Adipocyte (in vitro differentiated cells): ENCODE measurements at regions not wholly inside any gene's neighbourhood (a gene's known extent, or its start where the extent isn't known, plus 50 kb on each side); places are given as distances from the start of the nearest gene placed in this dataset.

ENCODE experiments used
- DNase-seq: peaks from one replicate; pipeline ENCODE4 v3.0.0-alpha.2; 2015; ENCODE audit warnings: low read depth
- H3K27me3 ChIP-seq: replicated peaks from 2 replicates; pipeline ENCODE4 v1.7.0; 2013; ENCODE audit warnings: mild to moderate bottlenecking, low read length, moderate library complexity; ENCODE audit not compliant: control insufficient read depth, insufficient read depth
- H3K36me3 ChIP-seq: 2 replicates; pipeline ENCODE4 v1.7.0; 2013; ENCODE audit warnings: low read length, mild to moderate bottlenecking, moderate library complexity; ENCODE audit not compliant: control insufficient read depth, insufficient read depth, severe bottlenecking
- H3K4me1 ChIP-seq: 2 replicates; pipeline ENCODE4 v1.7.0; 2013; ENCODE audit warnings: mild to moderate bottlenecking, low read length, moderate library complexity; ENCODE audit not compliant: control insufficient read depth, insufficient read depth
- H3K4me3 ChIP-seq: 2 replicates; pipeline ENCODE4 v1.7.0; 2013; ENCODE audit warnings: mild to moderate bottlenecking, low read length, moderate library complexity
- H3K9ac ChIP-seq: 2 replicates; pipeline ENCODE4 v1.7.0; 2013; ENCODE audit warnings: mild to moderate bottlenecking, low read length, moderate library complexity
- H3K9me3 ChIP-seq: 2 replicates; pipeline ENCODE4 v1.7.0; 2013; ENCODE audit warnings: mild to moderate bottlenecking, low read length, moderate library complexity; ENCODE audit not compliant: control insufficient read depth

GRCh38 chr15:39124155-39124552 lies 456.7 kb upstream of the THBS1 start:
- H3K9me3 ChIP-seq: peaks cover 4% of the 10 kb centered on the region
- no peak for DNase-seq
- peak overlapping the region; percentile 8 for H3K9ac ChIP-seq
- H3K27me3 ChIP-seq: no peaks in the 10 kb centered on the region
- H3K4me1 ChIP-seq: peaks cover 43% of the 10 kb centered on the region
- peak overlapping the region; percentile 1 for H3K4me3 ChIP-seq
- H3K36me3 ChIP-seq: no peaks in the 10 kb centered on the region

DNA sequence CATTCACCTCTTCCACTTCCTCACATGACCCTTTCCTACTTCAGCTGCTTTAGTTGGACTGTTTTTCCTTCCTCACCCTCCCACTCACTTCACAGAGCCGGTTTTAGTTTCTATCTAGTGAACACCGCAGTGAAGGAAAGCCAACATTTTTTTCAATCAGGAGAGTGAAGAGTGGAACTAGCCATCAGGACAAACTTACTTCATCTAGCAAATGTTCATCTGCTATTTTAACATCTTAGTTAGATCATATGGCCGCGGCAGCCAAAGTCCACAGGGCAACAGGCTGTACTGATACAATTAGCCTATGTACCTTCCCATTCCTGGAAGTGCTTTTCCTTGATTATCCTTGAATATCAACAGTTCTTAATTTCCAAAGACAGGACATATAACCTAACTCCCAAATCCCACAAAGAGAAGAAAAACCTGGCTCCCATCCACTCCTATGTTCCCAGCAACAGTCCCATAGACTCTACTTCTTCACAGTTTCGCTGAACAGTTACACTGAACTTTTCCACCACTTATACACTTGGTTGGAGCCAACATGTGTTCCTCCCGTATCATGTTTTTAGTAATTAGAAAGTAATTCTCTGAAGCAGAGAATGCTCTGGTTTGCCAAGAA lies 456.2 kb upstream of the THBS1 start:
- peaks cover 46% of the 10 kb centered on the region for H3K4me1 ChIP-seq
- no peaks in the 10 kb centered on the region for H3K36me3 ChIP-seq
- peaks cover 4% of the 10 kb centered on the region for H3K9me3 ChIP-seq
- no peak for DNase-seq
- H3K4me3 ChIP-seq: peak overlapping the region; percentile 1
- H3K9ac ChIP-seq: peak overlapping the region; percentile 8
- no peaks in the 10 kb centered on the region for H3K27me3 ChIP-seq

- Histone ChIP-seq H3K4me1 (peaks cover 51% of the 10 kb centered on the region), H3K36me3 (no peaks in the 10 kb centered on the region), H3K27me3 (no peaks in the 10 kb centered on the region), H3K4me3 (no peak overlapping the region), H3K9ac (peak overlapping the region; percentile 8), H3K9me3 (peaks cover 4% of the 10 kb centered on the region)
- DNase-seq: no peak
Measured at GRCh38 chr15:39125226-39125625, 455.7 kb upstream of the THBS1 start.

- Histone ChIP-seq H3K36me3 (no peaks in the 10 kb centered on the region), H3K9me3 (peaks cover 4% of the 10 kb centered on the region), H3K9ac (no peak overlapping the region), H3K4me3 (no peak overlapping the region), H3K27me3 (no peaks in the 10 kb centered on the region), H3K4me1 (peaks cover 57% of the 10 kb centered on the region)
- no peak for DNase-seq
Measured at GRCh38 chr15:39125904-39126303, 455.0 kb upstream of the THBS1 start.

- peak; percentile 52 for DNase-seq
- Histone ChIP-seq H3K9me3 (no peaks in the 10 kb centered on the region), H3K9ac (peak overlapping the region; percentile 84), H3K4me1 (peaks cover 71% of the 10 kb centered on the region), H3K4me3 (no peak overlapping the region), H3K27me3 (no peaks in the 10 kb centered on the region), H3K36me3 (no peaks in the 10 kb centered on the region)
Measured at GRCh38 chr15:39127151-39127790, 453.6 kb upstream of the THBS1 start.

DNA sequence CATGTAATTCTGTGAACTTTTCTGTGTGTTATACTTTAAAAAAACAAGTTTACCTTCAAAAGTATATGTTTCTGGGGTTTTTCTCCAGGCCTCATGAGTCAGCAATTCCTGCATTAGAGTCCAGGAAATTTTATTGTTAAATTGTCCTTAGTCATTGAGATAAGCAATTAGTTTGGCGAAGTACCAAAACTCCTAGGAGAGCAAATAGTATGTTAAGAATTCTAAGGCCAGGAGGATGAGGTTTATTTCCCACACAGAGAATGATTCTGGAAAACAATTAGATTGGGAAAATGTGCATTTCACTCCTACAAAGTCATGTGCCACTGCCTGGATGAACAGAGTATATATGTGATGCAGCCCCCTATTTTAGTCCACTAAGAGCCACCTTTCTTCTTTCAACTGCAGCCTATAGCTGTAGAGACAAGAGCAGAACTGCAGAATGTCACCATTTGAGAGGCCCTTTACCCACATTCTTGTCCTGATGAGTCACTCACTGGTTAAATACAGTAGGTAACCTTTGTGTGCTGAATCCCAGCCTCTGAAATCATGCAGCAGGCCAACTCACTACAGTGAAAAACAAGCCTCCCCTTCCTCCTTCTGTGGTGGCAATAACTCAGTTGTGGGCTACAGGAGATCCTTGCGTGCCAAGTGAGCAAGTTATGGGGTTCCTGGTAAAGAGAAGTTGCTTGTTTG lies 452.8 kb upstream of the THBS1 start:
- Histone ChIP-seq H3K4me1 (peaks cover 79% of the 10 kb centered on the region), H3K4me3 (no peak overlapping the region), H3K36me3 (no peaks in the 10 kb centered on the region), H3K27me3 (no peaks in the 10 kb centered on the region), H3K9ac (peak overlapping the region; percentile 84), H3K9me3 (no peaks in the 10 kb centered on the region)
- DNase-seq: peak; percentile 83

GRCh38 chr15:39128746-39129145 lies 452.1 kb upstream of the THBS1 start:
- no peak for DNase-seq
- H3K4me3 ChIP-seq: no peak overlapping the region
- H3K4me1 ChIP-seq: peaks cover 85% of the 10 kb centered on the region
- H3K27me3 ChIP-seq: no peaks in the 10 kb centered on the region
- no peaks in the 10 kb centered on the region for H3K36me3 ChIP-seq
- no peaks in the 10 kb centered on the region for H3K9me3 ChIP-seq
- H3K9ac ChIP-seq: peak overlapping the region; percentile 84

DNA sequence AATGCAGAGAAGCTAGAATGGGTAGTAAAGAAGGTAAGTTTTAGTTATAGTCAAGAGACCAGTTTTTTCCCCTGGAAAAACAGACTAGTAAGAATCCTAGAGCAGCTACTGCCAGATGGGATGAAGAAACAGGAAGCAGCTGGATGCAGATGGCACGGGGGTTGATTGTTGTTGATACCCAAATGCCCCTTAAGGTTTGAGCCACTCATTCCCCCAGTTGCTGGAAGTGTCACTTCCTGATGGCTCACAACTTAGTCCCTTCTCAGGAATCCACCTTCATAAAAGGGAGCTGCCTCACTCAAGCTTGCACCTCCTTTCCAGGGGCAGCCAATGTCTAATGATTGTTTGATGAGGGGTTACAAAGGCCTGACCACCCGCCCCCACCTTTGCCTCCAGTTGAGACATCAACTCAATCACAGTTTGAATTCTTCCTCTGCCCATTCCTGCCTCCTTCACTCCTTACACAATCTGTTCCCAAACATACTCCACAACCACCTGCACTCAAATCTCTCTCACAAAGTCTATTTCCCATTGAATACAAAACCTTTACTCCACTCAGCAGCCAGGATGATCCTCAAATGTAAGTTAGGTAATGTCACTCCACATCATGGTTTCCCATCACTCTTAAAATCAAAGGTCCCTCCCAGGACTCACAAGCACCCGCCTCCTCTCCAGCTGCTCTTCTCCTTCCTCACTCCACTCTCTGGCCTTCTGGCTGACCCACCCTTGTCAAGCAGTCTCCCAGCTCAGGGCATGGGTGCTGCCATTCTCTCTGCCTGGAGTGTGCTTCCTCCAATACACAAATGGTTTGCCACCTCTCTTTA lies 450.1 kb upstream of the THBS1 start:
- Histone ChIP-seq H3K4me3 (no peak overlapping the region), H3K36me3 (no peaks in the 10 kb centered on the region), H3K9ac (peak overlapping the region; percentile 81), H3K4me1 (peaks cover 76% of the 10 kb centered on the region), H3K27me3 (no peaks in the 10 kb centered on the region), H3K9me3 (no peaks in the 10 kb centered on the region)
- DNase-seq: no peak

- no peak for DNase-seq
- peaks cover 83% of the 10 kb centered on the region for H3K4me1 ChIP-seq
- H3K9ac ChIP-seq: peak overlapping the region; percentile 81
Measured at GRCh38 chr15:39131609-39132008, 449.3 kb upstream of the THBS1 start.

GRCh38 chr15:39132070-39132469 lies 448.8 kb upstream of the THBS1 start:
- Histone ChIP-seq H3K27me3 (no peaks in the 10 kb centered on the region), H3K9ac (peak overlapping the region; percentile 81), H3K4me3 (peak overlapping the region; percentile 18), H3K36me3 (no peaks in the 10 kb centered on the region), H3K4me1 (peaks cover 83% of the 10 kb centered on the region), H3K9me3 (no peaks in the 10 kb centered on the region)
- DNase-seq: no peak

More at GRCh38 chr15:39131609-39132008, 449.3 kb upstream of the THBS1 start:
- peak overlapping the region; percentile 16 for H3K4me3 ChIP-seq
- H3K27me3 ChIP-seq: no peaks in the 10 kb centered on the region
- no peaks in the 10 kb centered on the region for H3K36me3 ChIP-seq
- no peaks in the 10 kb centered on the region for H3K9me3 ChIP-seq
